GM18502 (cell line): ENCODE measurements at regions not wholly inside any gene's neighbourhood (a gene's known extent, or its start where the extent isn't known, plus 50 kb on each side); places are given as distances from the start of the nearest gene placed in this dataset.
"Not testable (repeated sequence)": the region's sequence is repeated elsewhere in the genome, so short reads cannot be mapped to it uniquely, and the experiment has no call there.

Experiments
- ATAC-seq: cut with Tn5 transposase; IDR thresholded peaks from one replicate; pipeline ENCODE4 v1.9.1; 2021; ENCODE audit warnings: mild to moderate bottlenecking; ENCODE audit not compliant: unreplicated experiment, poor library complexity

- no peak for ATAC-seq
Measured at GRCh38 chr13:55714120-55714519, 1426.6 kb upstream of the PRR20A start.

GRCh38 chr13:55727683-55728082 is 1413.0 kb upstream of the PRR20A start:
- ATAC-seq = no peak

- ATAC-seq = no peak
Measured at GRCh38 chr13:55728247-55728646, 1412.5 kb upstream of the PRR20A start.

- ATAC-seq = no peak
Measured at GRCh38 chr13:55745828-55746227, 1394.9 kb upstream of the PRR20A start.

- ATAC-seq = no peak
Measured at GRCh38 chr13:55761986-55762385, 1378.7 kb upstream of the PRR20A start.

GRCh38 chr13:55777612-55778011 is 1363.1 kb upstream of the PRR20A start:
- no peak for ATAC-seq

GRCh38 chr13:55783841-55784240 is 1356.9 kb upstream of the PRR20A start:
- no peak for ATAC-seq

GRCh38 chr13:55788548-55788947 is 1352.2 kb upstream of the PRR20A start:
- no peak for ATAC-seq

- no peak for ATAC-seq
Measured at GRCh38 chr13:55792544-55793193, 1348.0 kb upstream of the PRR20A start.

- no peak for ATAC-seq
Measured at GRCh38 chr13:55815458-55816033, 1325.2 kb upstream of the PRR20A start.

GRCh38 chr13:55816976-55817601 is 1323.6 kb upstream of the PRR20A start:
- no peak for ATAC-seq

GRCh38 chr13:55820817-55821216 is 1319.9 kb upstream of the PRR20A start:
- ATAC-seq = no peak

GRCh38 chr13:55869648-55870047 is 1271.1 kb upstream of the PRR20A start:
- no peak for ATAC-seq

GRCh38 chr13:55887561-55887960 is 1253.2 kb upstream of the PRR20A start:
- no peak for ATAC-seq

GRCh38 chr13:55893540-55893939 is 1247.2 kb upstream of the PRR20A start:
- no peak for ATAC-seq

GRCh38 chr13:55937180-55937579 is 1203.5 kb upstream of the PRR20A start:
- ATAC-seq = no peak

GRCh38 chr13:55948175-55948574 is 1192.5 kb upstream of the PRR20A start:
- ATAC-seq = no peak

- no peak for ATAC-seq
Measured at GRCh38 chr13:55963934-55964333, 1176.8 kb upstream of the PRR20A start.

- ATAC-seq = no peak
Measured at GRCh38 chr13:55967055-55967454, 1173.7 kb upstream of the PRR20A start.

- no peak for ATAC-seq
Measured at GRCh38 chr13:55977436-55977835, 1163.3 kb upstream of the PRR20A start.

GRCh38 chr13:55981381-55981780 is 1159.3 kb upstream of the PRR20A start:
- no peak for ATAC-seq

GRCh38 chr13:55984026-55984425 is 1156.7 kb upstream of the PRR20A start:
- ATAC-seq = not testable (repeated sequence)
